ENCODE measurements at regions not wholly inside any gene's neighbourhood (a gene's known extent, or its start where the extent isn't known, plus 50 kb on each side); places are given as distances from the start of the nearest gene placed in this dataset.

DNA sequence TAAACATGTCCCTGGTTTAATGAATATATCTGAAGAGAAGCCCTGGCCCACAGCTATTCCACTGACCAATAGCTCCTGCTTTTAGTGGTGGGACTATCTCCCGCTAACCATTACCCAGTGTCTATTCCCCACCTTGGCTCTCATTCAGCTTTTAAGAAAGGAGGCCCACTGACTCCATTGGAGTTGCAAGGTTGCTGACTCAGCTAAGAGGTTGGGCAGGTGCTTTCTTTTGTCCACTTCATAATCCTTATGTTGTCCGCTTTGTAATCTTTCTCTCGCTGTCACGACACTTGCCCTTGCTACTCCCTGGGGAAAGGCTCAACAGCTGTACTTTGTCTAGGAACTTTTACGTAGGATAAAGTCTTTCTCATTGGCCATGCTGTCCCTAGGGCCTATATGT, 453.4 kb upstream of the CCDC196 start:
- H3K27ac ChIP-seq, result no peak overlapping the region
- TF ChIP-seq, protein P1, sequence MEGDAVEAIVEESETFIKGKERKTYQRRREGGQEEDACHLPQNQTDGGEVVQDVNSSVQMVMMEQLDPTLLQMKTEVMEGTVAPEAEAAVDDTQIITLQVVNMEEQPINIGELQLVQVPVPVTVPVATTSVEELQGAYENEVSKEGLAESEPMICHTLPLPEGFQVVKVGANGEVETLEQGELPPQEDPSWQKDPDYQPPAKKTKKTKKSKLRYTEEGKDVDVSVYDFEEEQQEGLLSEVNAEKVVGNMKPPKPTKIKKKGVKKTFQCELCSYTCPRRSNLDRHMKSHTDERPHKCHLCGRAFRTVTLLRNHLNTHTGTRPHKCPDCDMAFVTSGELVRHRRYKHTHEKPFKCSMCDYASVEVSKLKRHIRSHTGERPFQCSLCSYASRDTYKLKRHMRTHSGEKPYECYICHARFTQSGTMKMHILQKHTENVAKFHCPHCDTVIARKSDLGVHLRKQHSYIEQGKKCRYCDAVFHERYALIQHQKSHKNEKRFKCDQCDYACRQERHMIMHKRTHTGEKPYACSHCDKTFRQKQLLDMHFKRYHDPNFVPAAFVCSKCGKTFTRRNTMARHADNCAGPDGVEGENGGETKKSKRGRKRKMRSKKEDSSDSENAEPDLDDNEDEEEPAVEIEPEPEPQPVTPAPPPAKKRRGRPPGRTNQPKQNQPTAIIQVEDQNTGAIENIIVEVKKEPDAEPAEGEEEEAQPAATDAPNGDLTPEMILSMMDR (conservative IDR thresholded peaks at IDR 0.05), result no peak

DNA sequence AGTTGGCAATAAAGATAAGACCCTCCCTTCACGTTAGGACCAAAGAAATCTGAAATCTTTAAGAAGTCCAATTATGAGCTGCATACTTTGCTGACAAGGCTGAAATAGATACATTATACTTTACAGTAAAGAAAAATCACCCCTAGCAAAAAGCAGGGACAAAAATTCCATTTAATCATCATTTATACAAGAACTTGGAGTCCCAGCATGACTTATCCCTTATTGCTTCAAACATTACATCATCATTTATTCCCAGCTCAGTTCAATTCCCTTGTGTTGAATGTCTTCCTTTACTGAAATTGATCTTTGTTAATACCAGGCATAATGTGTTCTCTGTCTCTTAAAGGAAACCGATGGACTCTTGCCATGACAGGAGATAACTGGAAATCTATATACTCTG, 449.6 kb upstream of the CCDC196 start:
- TF ChIP-seq, protein P1 (conservative IDR thresholded peaks at IDR 0.05), result no peak
- no peak overlapping the region for H3K27ac ChIP-seq

DNA sequence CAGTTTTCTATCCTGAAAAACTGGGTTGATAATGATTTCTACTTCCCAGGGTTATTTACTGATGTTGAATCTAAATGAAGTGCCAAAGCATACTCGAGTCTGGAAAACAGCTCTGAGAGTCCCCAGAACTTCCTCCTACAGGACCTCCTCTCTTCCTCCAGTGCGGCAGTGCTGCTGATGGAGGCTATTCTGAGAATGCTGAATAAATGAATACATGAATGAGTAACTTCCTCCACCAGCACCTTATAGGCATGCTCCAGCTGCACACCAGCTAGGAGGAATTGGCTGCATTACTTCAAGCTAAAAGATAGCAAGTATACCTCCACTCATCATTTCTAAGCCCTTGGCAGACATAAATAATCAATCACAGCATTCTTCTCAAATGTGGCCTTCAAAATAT, 448.8 kb upstream of the CCDC196 start:
- H3K27ac ChIP-seq, result no peak overlapping the region
- TF ChIP-seq, protein P1 (conservative IDR thresholded peaks at IDR 0.05), result no peak

DNA sequence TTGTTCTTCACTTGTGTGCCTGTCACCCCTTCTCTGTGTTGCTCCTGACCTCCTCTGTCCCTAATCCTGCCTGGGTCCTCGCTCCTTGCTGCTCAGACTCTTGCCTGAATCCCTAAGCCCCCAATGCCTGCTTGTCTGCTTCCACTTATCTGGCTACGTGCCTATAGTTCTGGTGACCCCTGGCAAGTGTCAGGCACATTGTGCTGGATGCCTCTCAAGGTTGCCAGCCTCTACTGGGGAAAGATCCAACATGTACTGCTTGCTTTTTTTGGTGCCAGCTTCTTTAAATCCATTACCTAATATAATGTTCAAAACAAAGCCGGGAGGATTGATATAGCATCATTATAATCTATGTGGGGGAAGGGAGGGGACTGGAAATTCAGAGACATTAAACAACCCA, 448.0 kb upstream of the CCDC196 start:
- TF ChIP-seq, protein P1 (conservative IDR thresholded peaks at IDR 0.05), result no peak
- no peak overlapping the region for H3K27ac ChIP-seq

DNA sequence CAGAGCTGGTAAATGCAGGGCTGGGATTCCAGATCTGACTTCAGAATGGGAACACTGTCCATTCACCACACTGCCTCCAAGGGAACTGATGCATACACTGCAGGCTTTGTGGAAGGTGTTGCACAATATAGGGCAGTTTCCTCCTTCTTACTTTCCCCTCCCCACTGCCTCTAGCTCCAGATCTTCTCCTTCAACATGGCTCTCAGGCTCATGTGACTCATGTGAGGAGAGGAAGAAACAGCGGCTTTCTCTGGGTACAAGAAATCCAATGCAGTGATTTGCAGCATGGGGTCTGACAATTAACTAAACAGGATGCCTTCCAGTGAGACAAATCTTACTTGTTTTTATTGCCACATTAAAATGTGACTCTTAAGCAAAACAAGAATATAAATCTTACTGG, 447.6 kb upstream of the CCDC196 start:
- H3K27ac ChIP-seq, result no peak overlapping the region
- TF ChIP-seq, protein P1 (conservative IDR thresholded peaks at IDR 0.05), result no peak

DNA sequence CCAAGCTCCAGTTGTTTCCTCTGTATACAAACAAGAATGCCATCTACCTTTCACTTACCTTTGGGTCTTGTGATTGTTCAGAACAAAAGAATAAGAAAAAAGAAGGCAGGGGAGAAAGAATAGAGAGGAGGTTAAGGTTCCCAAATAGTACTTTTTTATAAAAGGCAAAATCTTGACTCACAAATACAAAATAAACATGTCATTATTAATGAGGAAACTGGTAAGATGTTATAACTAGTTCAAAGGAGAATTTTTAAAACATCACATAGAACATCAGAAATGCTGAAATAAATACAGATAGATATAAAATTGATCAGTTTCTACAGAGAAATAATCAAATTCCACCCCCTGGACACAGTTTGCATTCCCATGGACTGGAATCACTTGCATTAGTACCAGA, 446.7 kb upstream of the CCDC196 start:
- TF ChIP-seq, protein P1 (conservative IDR thresholded peaks at IDR 0.05), result no peak
- H3K27ac ChIP-seq, result no peak overlapping the region

DNA sequence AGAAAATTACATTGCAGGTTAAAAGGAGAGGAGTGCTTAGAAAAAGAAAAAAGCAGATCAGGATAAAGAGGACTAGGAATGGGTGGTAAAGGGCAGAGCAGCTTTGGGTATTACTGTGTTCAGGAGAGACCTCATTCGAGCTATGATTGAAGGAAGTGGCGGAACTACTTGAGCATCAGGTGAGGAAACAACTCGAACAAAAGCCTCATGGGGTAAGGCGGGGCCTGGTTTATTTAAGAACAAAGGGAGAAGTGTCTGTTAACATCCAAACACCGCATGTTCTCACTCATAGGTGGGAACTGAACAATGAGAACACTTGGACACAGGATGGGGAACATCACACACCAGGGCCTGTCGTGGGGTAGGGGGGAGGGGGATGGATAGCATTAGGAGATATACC, 444.6 kb upstream of the CCDC196 start:
- TF ChIP-seq, protein P1 (conservative IDR thresholded peaks at IDR 0.05), result no peak
- H3K27ac ChIP-seq, result no peak overlapping the region

DNA sequence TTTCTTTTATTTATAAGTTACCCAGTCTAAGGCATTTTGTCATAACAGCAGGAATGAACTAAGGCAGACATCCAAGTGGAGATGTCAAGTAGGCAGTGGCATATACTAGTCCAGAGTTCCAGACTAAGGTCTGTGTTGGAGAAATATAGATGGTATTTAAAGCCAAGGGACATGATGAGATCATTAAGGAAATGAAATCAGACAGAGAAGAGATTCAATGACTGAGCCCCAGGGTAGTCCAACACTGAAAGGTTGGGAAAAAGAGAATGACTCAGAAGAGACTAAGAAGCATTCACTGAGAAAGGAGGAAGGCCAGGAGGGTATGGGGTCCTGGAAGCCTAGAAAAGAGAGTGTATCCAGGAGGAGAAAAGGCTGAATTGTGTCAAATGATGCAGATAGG, 442.2 kb upstream of the CCDC196 start:
- no peak overlapping the region for H3K27ac ChIP-seq
- TF ChIP-seq, protein P1 (conservative IDR thresholded peaks at IDR 0.05), result no peak
